ENCODE measurements at regions not wholly inside any gene's neighbourhood (a gene's known extent, or its start where the extent isn't known, plus 50 kb on each side); places are given as distances from the start of the nearest gene placed in this dataset.

DNA sequence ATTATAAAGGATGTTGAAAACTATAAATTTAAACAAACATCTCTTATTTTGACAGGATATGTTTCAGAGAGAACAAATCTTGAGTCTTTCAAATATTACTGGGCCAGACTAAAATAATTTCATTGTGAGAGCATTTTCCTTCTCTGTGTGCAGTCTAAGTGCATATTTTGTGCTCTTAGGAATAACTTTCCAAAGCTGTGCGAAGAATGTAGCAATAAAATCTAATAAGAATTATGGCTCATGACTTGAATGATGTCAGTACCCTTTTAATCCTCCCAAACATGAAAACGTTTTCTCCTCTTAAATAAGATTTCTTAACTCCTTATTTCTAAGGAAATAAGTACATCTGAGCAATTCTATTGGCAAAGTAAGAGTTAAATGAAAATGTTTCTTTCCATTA is 76.2 kb upstream of the EFEMP1 start:
- TF ChIP-seq CTCF (IDR thresholded peaks at IDR 0.05 in 2 of 3, conservative IDR thresholded peaks at IDR 0.05 in 1 of 3; ENCODE audit: control insufficient read depth in 2 of 3, extremely low read depth in 1 of 3, insufficient read depth in 1 of 3, low read depth in 3 of 3, low read length in 3 of 3) (no peak), HDAC2 (IDR thresholded peaks at IDR 0.05) (no peak), SUZ12 (IDR thresholded peaks at IDR 0.05; ENCODE audit: unreplicated experiment) (no peak), IRF3 (IDR thresholded peaks at IDR 0.05) (no peak), POLR2A (IDR thresholded peaks at IDR 0.05; ENCODE audit: low read depth, low read length) (no peak), SRF (IDR thresholded peaks at IDR 0.05; ENCODE audit: low read depth in 2 of 2, low read length in 2 of 2) (no peak), MYC (IDR thresholded peaks at IDR 0.05; ENCODE audit: insufficient read depth, insufficient read length, insufficient replicate concordance, low read length, severe bottlenecking) (no peak), MYB (IDR thresholded peaks at IDR 0.05; ENCODE audit: borderline replicate concordance, low read depth, low read length) (no peak), RELB (IDR thresholded peaks at IDR 0.05; ENCODE audit: low read depth) (no peak), RAD21 (IDR thresholded peaks at IDR 0.05; ENCODE audit: insufficient read depth, low read depth, low read length) (no peak)
- TF ChIP-seq, protein P1, sequence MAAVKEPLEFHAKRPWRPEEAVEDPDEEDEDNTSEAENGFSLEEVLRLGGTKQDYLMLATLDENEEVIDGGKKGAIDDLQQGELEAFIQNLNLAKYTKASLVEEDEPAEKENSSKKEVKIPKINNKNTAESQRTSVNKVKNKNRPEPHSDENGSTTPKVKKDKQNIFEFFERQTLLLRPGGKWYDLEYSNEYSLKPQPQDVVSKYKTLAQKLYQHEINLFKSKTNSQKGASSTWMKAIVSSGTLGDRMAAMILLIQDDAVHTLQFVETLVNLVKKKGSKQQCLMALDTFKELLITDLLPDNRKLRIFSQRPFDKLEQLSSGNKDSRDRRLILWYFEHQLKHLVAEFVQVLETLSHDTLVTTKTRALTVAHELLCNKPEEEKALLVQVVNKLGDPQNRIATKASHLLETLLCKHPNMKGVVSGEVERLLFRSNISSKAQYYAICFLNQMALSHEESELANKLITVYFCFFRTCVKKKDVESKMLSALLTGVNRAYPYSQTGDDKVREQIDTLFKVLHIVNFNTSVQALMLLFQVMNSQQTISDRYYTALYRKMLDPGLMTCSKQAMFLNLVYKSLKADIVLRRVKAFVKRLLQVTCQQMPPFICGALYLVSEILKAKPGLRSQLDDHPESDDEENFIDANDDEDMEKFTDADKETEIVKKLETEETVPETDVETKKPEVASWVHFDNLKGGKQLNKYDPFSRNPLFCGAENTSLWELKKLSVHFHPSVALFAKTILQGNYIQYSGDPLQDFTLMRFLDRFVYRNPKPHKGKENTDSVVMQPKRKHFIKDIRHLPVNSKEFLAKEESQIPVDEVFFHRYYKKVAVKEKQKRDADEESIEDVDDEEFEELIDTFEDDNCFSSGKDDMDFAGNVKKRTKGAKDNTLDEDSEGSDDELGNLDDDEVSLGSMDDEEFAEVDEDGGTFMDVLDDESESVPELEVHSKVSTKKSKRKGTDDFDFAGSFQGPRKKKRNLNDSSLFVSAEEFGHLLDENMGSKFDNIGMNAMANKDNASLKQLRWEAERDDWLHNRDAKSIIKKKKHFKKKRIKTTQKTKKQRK (IDR thresholded peaks at IDR 0.05; ENCODE audit: low read depth, low read length): no peak

Measured in GM12878 (cell line).